GM12878 (cell line): ENCODE measurements at regions not wholly inside any gene's neighbourhood (a gene's known extent, or its start where the extent isn't known, plus 50 kb on each side); places are given as distances from the start of the nearest gene placed in this dataset.

Source experiments
- ATAC-seq: fragments of 200-7000 bp; cut with Tn5 transposase; 3 replicates; pipeline ENCODE4 v1.9.1; 2020; ENCODE audit warnings: mild to moderate bottlenecking, moderate library complexity
- BruUV-seq: library from RNA; stranded (reverse); fragments of 400-500 nt; replicated peaks from 2 replicates; lab custom pipeline; 2021; lab: Mats Ljungman, UMichigan
- CTCF ChIA-PET: fragments of 300-600 bp; sonication (Branson Sonifier 250); formaldehyde crosslinking; extraction: SDS; loops from one replicate; lab custom pipeline; 2021; ENCODE audit warnings: inconsistent platforms; lab: Yijun Ruan, JAX
- POLR2A ChIA-PET: fragments of 350-600 bp; formaldehyde crosslinking; extraction: SDS; loops from one replicate; lab custom pipeline; 2021; ENCODE audit warnings: inconsistent platforms; lab: Charles Lee
- RAD21 ChIA-PET: fragments of 300-600 bp; sonication (Branson Sonifier 250); formaldehyde crosslinking; loops from one replicate; lab custom pipeline; 2023; ENCODE audit warnings: antibody characterized with exemption; ENCODE audit not compliant: unreplicated experiment; lab: Charles Lee
- SMC1A ChIA-PET: fragments of 300-600 bp; sonication (Branson Sonifier 250); formaldehyde crosslinking; loops from one replicate; lab custom pipeline; 2023; ENCODE audit not compliant: unreplicated experiment, uncharacterized antibody; lab: Charles Lee
- DNase-seq: peaks from one replicate; pipeline ENCODE4 v3.0.0-alpha.2; 2011; ENCODE audit warnings: low read depth, low spot score
- FAIRE-seq: peaks from 3 replicates; lab custom pipeline; 2011; peaks lifted over from hg19 to GRCh38; lab: Jason Lieb, UNC
- H2AFZ ChIP-seq: 2 replicates; pipeline ENCODE4 v1.6.0; 2011; ENCODE audit warnings: low read depth, low read length, control low read depth; ENCODE audit not compliant: control insufficient read depth
- H3K27ac ChIP-seq: 2 replicates; pipeline ENCODE4 v1.5.1; 2011; ENCODE audit warnings: control low read depth; ENCODE audit not compliant: control insufficient read depth, insufficient read depth
- H3K27me3 ChIP-seq, 2 experiments: replicated peaks in 1 of 2; 2 replicates each; pipeline versions ENCODE4 v1.6.0 to v1.6.1; 2011; ENCODE audit warnings: low read length in 1 of 2; ENCODE audit not compliant: control insufficient read depth in 2 of 2, insufficient read depth in 2 of 2
- H3K36me3 ChIP-seq, 2 experiments: 2 replicates each; pipeline ENCODE4 v1.5.1; 2011; ENCODE audit warnings: low read length in 1 of 2; ENCODE audit not compliant: control insufficient read depth in 2 of 2, insufficient read depth in 2 of 2
- H3K4me1 ChIP-seq: 2 replicates; pipeline ENCODE4 v1.6.1; 2011; ENCODE audit warnings: mild to moderate bottlenecking, low read length, moderate library complexity, mixed read lengths; ENCODE audit not compliant: control insufficient read depth, insufficient read depth
- H3K4me2 ChIP-seq: 2 replicates; pipeline ENCODE4 v1.6.0; 2011; ENCODE audit warnings: control low read depth; ENCODE audit not compliant: control insufficient read depth, insufficient read depth
- H3K4me3 ChIP-seq: fragments of 200-600 bp; sonication (generic); 2 replicates; pipeline ENCODE4 v1.5.1; 2016
- H3K79me2 ChIP-seq: 2 replicates; pipeline ENCODE4 v1.6.0; 2011; ENCODE audit warnings: low read length; ENCODE audit not compliant: control insufficient read depth, insufficient read depth
- H3K9ac ChIP-seq: 2 replicates; pipeline ENCODE4 v1.8.0; 2011; ENCODE audit warnings: low read length, control low read depth, mixed read lengths; ENCODE audit not compliant: control insufficient read depth, insufficient read depth
- H3K9me3 ChIP-seq: replicated peaks from 3 replicates; pipeline ENCODE4 v1.5.1; 2011; ENCODE audit warnings: mild to moderate bottlenecking, low read length; ENCODE audit not compliant: control insufficient read depth, insufficient read depth
- H4K20me1 ChIP-seq: 2 replicates; pipeline ENCODE4 v1.6.0; 2011; ENCODE audit not compliant: control insufficient read depth, insufficient read depth
- CEBPB ChIP-seq, 2 experiments: fragments of 150-350 bp in 1 of 2; IDR thresholded peaks; 2 replicates each; pipeline ENCODE4 v1.6.1; 2012 to 2014; ENCODE audit warnings: low read depth in 2 of 2, low read length in 2 of 2, borderline replicate concordance in 1 of 2, inconsistent platforms in 1 of 2
- CHD1 ChIP-seq: IDR thresholded peaks from 2 replicates; pipeline ENCODE4 v1.6.1; 2012; ENCODE audit warnings: low read depth, low read length, improper control_type of control experiment
- E2F4 ChIP-seq: IDR thresholded peaks from 2 replicates; pipeline ENCODE4 v1.6.1; 2012; ENCODE audit warnings: low read depth, low read length, improper control_type of control experiment
- ELK1 ChIP-seq: IDR thresholded peaks from 2 replicates; pipeline ENCODE4 v1.6.1; 2012; ENCODE audit warnings: low read depth, low read length, improper control_type of control experiment
- FOXK2 ChIP-seq: fragments of 450-650 bp; IDR thresholded peaks from 2 replicates; pipeline ENCODE4 v1.6.1; 2017; ENCODE audit warnings: mild to moderate bottlenecking, moderate library complexity
- HDAC2 ChIP-seq: fragments of 200-600 bp; sonication (generic); IDR thresholded peaks from 2 replicates; pipeline ENCODE4 v1.6.1; 2017
- SIX5 ChIP-seq: IDR thresholded peaks from 2 replicates; pipeline ENCODE4 v1.6.1; 2011; ENCODE audit warnings: mild to moderate bottlenecking, low read depth, low read length, moderate library complexity; ENCODE audit not compliant: severe bottlenecking
- SRF ChIP-seq, 2 experiments: IDR thresholded peaks; 2 replicates each; pipeline ENCODE4 v1.6.1; 2011; ENCODE audit warnings: low read depth in 2 of 2, low read length in 2 of 2, mild to moderate bottlenecking in 1 of 2, moderate library complexity in 1 of 2
- WRNIP1 ChIP-seq: IDR thresholded peaks from 2 replicates; pipeline ENCODE4 v1.6.1; 2011; ENCODE audit warnings: low read depth, low read length, improper control_type of control experiment, borderline replicate concordance
- ZBTB11 ChIP-seq: fragments of 450-650 bp; formaldehyde crosslinking; IDR thresholded peaks from 2 replicates; pipeline ENCODE4 v1.5.0; 2022; ENCODE audit warnings: mild to moderate bottlenecking, missing genetic modification characterization
- ZBTB4 ChIP-seq: fragments of 450-650 bp; formaldehyde crosslinking; IDR thresholded peaks from 2 replicates; pipeline ENCODE4 v1.4.0; 2022; ENCODE audit warnings: mild to moderate bottlenecking, moderate library complexity
- WGBS: methylation state at CpG from one replicate; pipeline ENCODE4 v1.1.6; 2016; ENCODE audit warnings: low lambda C conversion rate; ENCODE audit not compliant: insufficient replicate concordance, insufficient coverage; ENCODE audit errors: missing lambda C conversion rate; 5-methylcytosine and 5-hydroxymethylcytosine counted together
- in situ Hi-C: fragments of 300-500 bp; cut with MboI; formaldehyde crosslinking; loops from 9 replicates; pipeline ENCODE4 v1.14.3; 2018; ENCODE audit warnings: mixed read lengths
- intact Hi-C: fragments of 100-400 bp; cut with micrococcal nuclease; formaldehyde crosslinking; loops from one replicate; pipeline ENCODE4 v1.14.2; 2022; ENCODE audit not compliant: unreplicated experiment
- TF ChIP-seq, protein P1 (sequence below): fragments of 450-650 bp; conservative IDR thresholded peaks from 2 replicates; pipeline ENCODE4 v1.6.1; 2017; ENCODE audit warnings: mild to moderate bottlenecking, moderate library complexity

GRCh38 chr20:22499515-22500166, 84.7 kb downstream of the FOXA2 start:
- POLR2A ChIA-PET, result no interaction called here
- Histone ChIP-seq H3K27ac (no peak overlapping the region), H3K36me3 (no peaks in the 10 kb centered on the region), H2AFZ (no peak overlapping the region), H4K20me1 (no peaks in the 10 kb centered on the region), H3K9ac (no peak overlapping the region), H3K4me1 (no peaks in the 10 kb centered on the region), H3K27me3 (0 out of 4 replicates have a peak, but pooled peaks cover 0 to 4% of the 10 kb centered on the region in 2 experiments), H3K9me3 (no peaks in the 10 kb centered on the region), H3K4me3 (no peak overlapping the region), H3K4me2 (no peak overlapping the region), H3K79me2 (no peaks in the 10 kb centered on the region)
- intact Hi-C loops (no loop called here), in situ Hi-C loops (no loop called here)
- SMC1A ChIA-PET, result no interaction called here
- 19% methylated on average over 10 of the region's 10 CpGs for WGBS
- no TSS peak for BruUV-seq
- DNase-seq (no peak), ATAC-seq (no peak), FAIRE-seq (no peak)
- RAD21 ChIA-PET, result no interaction called here
- CTCF ChIA-PET, result no interaction called here
- TF ChIP-seq ZBTB11 (CRISPR knock-in tag) (no peak), SIX5 (no peak), FOXK2 (no peak), WRNIP1 (no peak), E2F4 (no peak), ZBTB4 (CRISPR knock-in tag) (no peak), ELK1 (no peak), SRF (IDR thresholded peaks at IDR 0.05; ENCODE audit: low read depth in 2 of 2, low read length in 2 of 2) (no peak), CHD1 (no peak), CEBPB (IDR thresholded peaks at IDR 0.05; ENCODE audit: borderline replicate concordance in 1 of 2, low read depth in 2 of 2, low read length in 2 of 2) (no peak), HDAC2 (no peak)
- TF ChIP-seq, protein P1, sequence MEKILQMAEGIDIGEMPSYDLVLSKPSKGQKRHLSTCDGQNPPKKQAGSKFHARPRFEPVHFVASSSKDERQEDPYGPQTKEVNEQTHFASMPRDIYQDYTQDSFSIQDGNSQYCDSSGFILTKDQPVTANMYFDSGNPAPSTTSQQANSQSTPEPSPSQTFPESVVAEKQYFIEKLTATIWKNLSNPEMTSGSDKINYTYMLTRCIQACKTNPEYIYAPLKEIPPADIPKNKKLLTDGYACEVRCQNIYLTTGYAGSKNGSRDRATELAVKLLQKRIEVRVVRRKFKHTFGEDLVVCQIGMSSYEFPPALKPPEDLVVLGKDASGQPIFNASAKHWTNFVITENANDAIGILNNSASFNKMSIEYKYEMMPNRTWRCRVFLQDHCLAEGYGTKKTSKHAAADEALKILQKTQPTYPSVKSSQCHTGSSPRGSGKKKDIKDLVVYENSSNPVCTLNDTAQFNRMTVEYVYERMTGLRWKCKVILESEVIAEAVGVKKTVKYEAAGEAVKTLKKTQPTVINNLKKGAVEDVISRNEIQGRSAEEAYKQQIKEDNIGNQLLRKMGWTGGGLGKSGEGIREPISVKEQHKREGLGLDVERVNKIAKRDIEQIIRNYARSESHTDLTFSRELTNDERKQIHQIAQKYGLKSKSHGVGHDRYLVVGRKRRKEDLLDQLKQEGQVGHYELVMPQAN, result no peak
